ENCODE measurements at regions not wholly inside any gene's neighbourhood (a gene's known extent, or its start where the extent isn't known, plus 50 kb on each side); places are given as distances from the start of the nearest gene placed in this dataset.

- H3K56ac ChIP-seq (ENCODE audit: insufficient read length, low read depth, low read length), result no peak overlapping the region
- H3K23ac ChIP-seq (ENCODE audit: insufficient read length, low read depth, low read length), result no peak overlapping the region
- peaks cover 24 to 29% of the 10 kb centered on the region in 2 experiments for H3K4me1 Mint-ChIP-seq
- no peak overlapping the region for H3K27ac ChIP-seq (ENCODE audit: insufficient read length, low read depth, low read length)
- no peak for TF ChIP-seq CTCF (conservative IDR thresholded peaks at IDR 0.05)
- no peak overlapping the region for H3K18ac ChIP-seq (ENCODE audit: insufficient read length, low read depth, low read length)
- H2AFZ ChIP-seq (ENCODE audit: low read length), result no peak overlapping the region
- H2AK5ac ChIP-seq (ENCODE audit: insufficient read length, low read length), result no peak overlapping the region
- H3K79me2 ChIP-seq (ENCODE audit: insufficient read depth, low read length), result no peaks in the 10 kb centered on the region
- H3K23me2 ChIP-seq (ENCODE audit: insufficient read length, low read depth, low read length, poor library complexity, severe bottlenecking), result no peaks in the 10 kb centered on the region
- H2BK15ac ChIP-seq (ENCODE audit: low read depth, low read length), result no peak overlapping the region
- no peak overlapping the region for H2BK12ac ChIP-seq (ENCODE audit: insufficient read length, low read depth, low read length)
- no peak overlapping the region for H4K5ac ChIP-seq (ENCODE audit: insufficient read length, low read depth, low read length)
- H3K4me1 ChIP-seq (ENCODE audit: insufficient read depth, low read length), result peaks cover 9% of the 10 kb centered on the region; the same call in 1 of the 2 replicates
- no peak overlapping the region for H3K4ac ChIP-seq (ENCODE audit: low read depth, low read length)
- no peak overlapping the region for H3T11ph ChIP-seq (ENCODE audit: low read length)
- H3K14ac ChIP-seq (ENCODE audit: insufficient read depth, low read length), result no peak overlapping the region
- no peaks in the 10 kb centered on the region for H3K27me3 ChIP-seq (ENCODE audit: insufficient read depth, low read length)
- no peak overlapping the region for H4K91ac ChIP-seq (ENCODE audit: insufficient read length, low read depth, low read length)
- peaks cover 3 to 7% of the 10 kb centered on the region in 2 experiments; a peak in 3 of 5 replicates for H3K9me3 Mint-ChIP-seq
- H3K27me3 Mint-ChIP-seq (ENCODE audit: low read depth), result no peaks in the 10 kb centered on the region
- H4K20me1 ChIP-seq (ENCODE audit: control insufficient read depth, insufficient read depth, insufficient read length), result no peaks in the 10 kb centered on the region
- H3K4me3 Mint-ChIP-seq, result no peak overlapping the region
- peaks cover 0 to 7% (median 0%) of the 10 kb centered on the region in 3 experiments; a peak in 1 of 7 replicates for H3K36me3 Mint-ChIP-seq (ENCODE audit: insufficient read depth in 1 of 3, low read depth in 3 of 3)
- H2BK120ac ChIP-seq (ENCODE audit: low read depth, low read length, poor library complexity, severe bottlenecking), result no peak overlapping the region
- H4K8ac ChIP-seq (replicated peaks; ENCODE audit: insufficient read length, low read depth, low read length), result no peak overlapping the region
- no peak overlapping the region for H2BK20ac ChIP-seq (ENCODE audit: low read depth, low read length, poor library complexity, severe bottlenecking)
- no peak overlapping the region for H3K27ac Mint-ChIP-seq
- no peaks in the 10 kb centered on the region for H3K9me3 ChIP-seq (ENCODE audit: control insufficient read depth, low read depth, low read length)
- no peak overlapping the region for H3K4me2 ChIP-seq (ENCODE audit: insufficient read depth, insufficient read length, low read length)
- DNase-seq, result no peak
- no CpG with 5 or more reads among the region's 2 CpGs for WGBS (ENCODE audit: extremely low coverage, insufficient read length, low lambda C conversion rate)
- no peak overlapping the region for H2BK5ac ChIP-seq (ENCODE audit: insufficient read length, low read length)
- no peak overlapping the region for H3K9ac ChIP-seq (ENCODE audit: extremely low read depth, insufficient read length, low read length)
- no peaks in the 10 kb centered on the region for H3K79me1 ChIP-seq (ENCODE audit: insufficient read depth, low read depth, low read length, poor library complexity, severe bottlenecking)
These were observed 1109.0 kb upstream of the IGFBP7 start for GRCh38 chr4:58219179-58219578.
